WTC11 (cell line): ENCODE measurements at regions not wholly inside any gene's neighbourhood (a gene's known extent, or its start where the extent isn't known, plus 50 kb on each side); places are given as distances from the start of the nearest gene placed in this dataset.
"Not testable (repeated sequence)": the region's sequence is repeated elsewhere in the genome, so short reads cannot be mapped to it uniquely, and the experiment has no call there.

Experiments used
- FOXP1 ChIP-seq: sonication (generic); formaldehyde crosslinking; IDR thresholded peaks from 2 replicates; pipeline ENCODE4 v1.8.0; 2022; ENCODE audit warnings: missing genetic modification reagents, mild to moderate bottlenecking, moderate library complexity, borderline replicate concordance
- IRF2 ChIP-seq: sonication (generic); formaldehyde crosslinking; IDR thresholded peaks from 2 replicates; pipeline ENCODE4 v1.8.0; 2022; ENCODE audit warnings: low read depth, missing genetic modification reagents, borderline replicate concordance
- TF ChIP-seq, protein P1 (sequence below): sonication (generic); formaldehyde crosslinking; IDR thresholded peaks from 2 replicates; pipeline ENCODE4 v1.8.0; 2022; ENCODE audit warnings: mild to moderate bottlenecking, missing genetic modification reagents
- TF ChIP-seq, protein P2 (sequence below): fragments of 200-600 bp; IDR thresholded peaks from 2 replicates; pipeline ENCODE4 v1.8.0; 2022; ENCODE audit warnings: antibody characterized with exemption
- TF ChIP-seq, protein P3 (sequence below): sonication (generic); formaldehyde crosslinking; IDR thresholded peaks from 2 replicates; pipeline ENCODE4 v1.8.1; 2022; ENCODE audit warnings: mild to moderate bottlenecking, moderate library complexity, missing genetic modification reagents
- TF ChIP-seq, protein P4 (sequence below): sonication (generic); formaldehyde crosslinking; conservative IDR thresholded peaks from 2 replicates; pipeline ENCODE4 v1.8.1; 2022; ENCODE audit warnings: mild to moderate bottlenecking, missing genetic modification reagents
- TF ChIP-seq, protein P5 (sequence below): sonication (generic); formaldehyde crosslinking; IDR thresholded peaks from 2 replicates; pipeline ENCODE4 v1.8.0; 2023; ENCODE audit warnings: missing genetic modification reagents

DNA sequence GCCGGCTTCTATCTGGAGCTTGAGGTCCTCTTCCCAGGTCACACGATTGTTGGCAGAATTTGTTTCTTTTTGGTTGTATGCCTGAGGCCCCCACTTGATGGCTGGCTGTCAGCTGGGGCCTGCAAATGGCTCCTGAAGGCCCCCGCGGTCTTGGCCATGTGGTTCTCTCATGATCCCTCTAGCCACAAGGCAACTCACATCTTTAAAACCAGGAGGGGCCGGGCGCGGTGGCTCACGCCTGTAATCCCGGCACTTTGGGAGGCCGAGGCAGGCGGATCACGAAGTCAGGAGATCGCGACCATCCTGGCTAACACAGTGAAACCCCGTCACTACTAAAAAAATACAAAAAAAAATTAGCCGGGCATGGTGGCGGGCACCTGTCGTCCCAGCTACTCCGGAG is 443.6 kb downstream of the DOK5 start:
- TF ChIP-seq, protein P1, sequence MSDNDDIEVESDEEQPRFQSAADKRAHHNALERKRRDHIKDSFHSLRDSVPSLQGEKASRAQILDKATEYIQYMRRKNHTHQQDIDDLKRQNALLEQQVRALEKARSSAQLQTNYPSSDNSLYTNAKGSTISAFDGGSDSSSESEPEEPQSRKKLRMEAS (CRISPR knock-in tag), result not testable (repeated sequence)
- TF ChIP-seq, protein P2, sequence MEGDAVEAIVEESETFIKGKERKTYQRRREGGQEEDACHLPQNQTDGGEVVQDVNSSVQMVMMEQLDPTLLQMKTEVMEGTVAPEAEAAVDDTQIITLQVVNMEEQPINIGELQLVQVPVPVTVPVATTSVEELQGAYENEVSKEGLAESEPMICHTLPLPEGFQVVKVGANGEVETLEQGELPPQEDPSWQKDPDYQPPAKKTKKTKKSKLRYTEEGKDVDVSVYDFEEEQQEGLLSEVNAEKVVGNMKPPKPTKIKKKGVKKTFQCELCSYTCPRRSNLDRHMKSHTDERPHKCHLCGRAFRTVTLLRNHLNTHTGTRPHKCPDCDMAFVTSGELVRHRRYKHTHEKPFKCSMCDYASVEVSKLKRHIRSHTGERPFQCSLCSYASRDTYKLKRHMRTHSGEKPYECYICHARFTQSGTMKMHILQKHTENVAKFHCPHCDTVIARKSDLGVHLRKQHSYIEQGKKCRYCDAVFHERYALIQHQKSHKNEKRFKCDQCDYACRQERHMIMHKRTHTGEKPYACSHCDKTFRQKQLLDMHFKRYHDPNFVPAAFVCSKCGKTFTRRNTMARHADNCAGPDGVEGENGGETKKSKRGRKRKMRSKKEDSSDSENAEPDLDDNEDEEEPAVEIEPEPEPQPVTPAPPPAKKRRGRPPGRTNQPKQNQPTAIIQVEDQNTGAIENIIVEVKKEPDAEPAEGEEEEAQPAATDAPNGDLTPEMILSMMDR, result not testable (repeated sequence)
- TF ChIP-seq IRF2, FOXP1 (CRISPR knock-in tag): not testable (repeated sequence)
- TF ChIP-seq, protein P3, sequence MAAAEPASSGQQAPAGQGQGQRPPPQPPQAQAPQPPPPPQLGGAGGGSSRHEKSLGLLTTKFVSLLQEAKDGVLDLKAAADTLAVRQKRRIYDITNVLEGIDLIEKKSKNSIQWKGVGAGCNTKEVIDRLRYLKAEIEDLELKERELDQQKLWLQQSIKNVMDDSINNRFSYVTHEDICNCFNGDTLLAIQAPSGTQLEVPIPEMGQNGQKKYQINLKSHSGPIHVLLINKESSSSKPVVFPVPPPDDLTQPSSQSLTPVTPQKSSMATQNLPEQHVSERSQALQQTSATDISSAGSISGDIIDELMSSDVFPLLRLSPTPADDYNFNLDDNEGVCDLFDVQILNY (CRISPR knock-in tag), result not testable (repeated sequence)
- TF ChIP-seq, protein P4, sequence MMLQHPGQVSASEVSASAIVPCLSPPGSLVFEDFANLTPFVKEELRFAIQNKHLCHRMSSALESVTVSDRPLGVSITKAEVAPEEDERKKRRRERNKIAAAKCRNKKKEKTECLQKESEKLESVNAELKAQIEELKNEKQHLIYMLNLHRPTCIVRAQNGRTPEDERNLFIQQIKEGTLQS (CRISPR knock-in tag), result not testable (repeated sequence)
- TF ChIP-seq, protein P5, sequence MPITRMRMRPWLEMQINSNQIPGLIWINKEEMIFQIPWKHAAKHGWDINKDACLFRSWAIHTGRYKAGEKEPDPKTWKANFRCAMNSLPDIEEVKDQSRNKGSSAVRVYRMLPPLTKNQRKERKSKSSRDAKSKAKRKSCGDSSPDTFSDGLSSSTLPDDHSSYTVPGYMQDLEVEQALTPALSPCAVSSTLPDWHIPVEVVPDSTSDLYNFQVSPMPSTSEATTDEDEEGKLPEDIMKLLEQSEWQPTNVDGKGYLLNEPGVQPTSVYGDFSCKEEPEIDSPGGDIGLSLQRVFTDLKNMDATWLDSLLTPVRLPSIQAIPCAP, result not testable (repeated sequence)
